ENCODE measurements at regions not wholly inside any gene's neighbourhood (a gene's known extent, or its start where the extent isn't known, plus 50 kb on each side); places are given as distances from the start of the nearest gene placed in this dataset.
"Not testable (repeated sequence)": the region's sequence is repeated elsewhere in the genome, so short reads cannot be mapped to it uniquely, and the experiment has no call there.

DNA sequence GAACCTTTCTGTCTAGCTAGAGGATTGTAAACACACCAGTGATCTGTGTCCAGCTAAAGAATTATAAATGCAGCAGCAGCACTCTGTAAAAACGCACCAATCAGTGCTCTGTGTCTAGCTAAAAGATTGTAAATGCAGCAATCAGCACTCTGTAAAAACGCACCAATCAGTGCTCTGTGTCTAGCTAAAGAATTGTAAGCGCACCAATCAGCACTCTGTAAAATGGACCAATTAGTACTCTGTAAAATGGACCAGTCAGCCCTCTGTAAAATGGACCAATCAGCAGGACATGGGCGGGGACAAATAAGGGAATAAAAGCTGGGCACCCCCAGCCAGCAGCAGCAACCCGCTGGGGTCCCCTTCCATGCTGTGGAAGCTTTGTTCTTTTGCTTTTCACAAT, 204.1 kb upstream of the UBL3 start:
- not testable (repeated sequence) for TF ChIP-seq EZH2 (IDR thresholded peaks at IDR 0.05; ENCODE audit: borderline replicate concordance, low read depth, low read length, severe bottlenecking)
- TF ChIP-seq, protein P1, sequence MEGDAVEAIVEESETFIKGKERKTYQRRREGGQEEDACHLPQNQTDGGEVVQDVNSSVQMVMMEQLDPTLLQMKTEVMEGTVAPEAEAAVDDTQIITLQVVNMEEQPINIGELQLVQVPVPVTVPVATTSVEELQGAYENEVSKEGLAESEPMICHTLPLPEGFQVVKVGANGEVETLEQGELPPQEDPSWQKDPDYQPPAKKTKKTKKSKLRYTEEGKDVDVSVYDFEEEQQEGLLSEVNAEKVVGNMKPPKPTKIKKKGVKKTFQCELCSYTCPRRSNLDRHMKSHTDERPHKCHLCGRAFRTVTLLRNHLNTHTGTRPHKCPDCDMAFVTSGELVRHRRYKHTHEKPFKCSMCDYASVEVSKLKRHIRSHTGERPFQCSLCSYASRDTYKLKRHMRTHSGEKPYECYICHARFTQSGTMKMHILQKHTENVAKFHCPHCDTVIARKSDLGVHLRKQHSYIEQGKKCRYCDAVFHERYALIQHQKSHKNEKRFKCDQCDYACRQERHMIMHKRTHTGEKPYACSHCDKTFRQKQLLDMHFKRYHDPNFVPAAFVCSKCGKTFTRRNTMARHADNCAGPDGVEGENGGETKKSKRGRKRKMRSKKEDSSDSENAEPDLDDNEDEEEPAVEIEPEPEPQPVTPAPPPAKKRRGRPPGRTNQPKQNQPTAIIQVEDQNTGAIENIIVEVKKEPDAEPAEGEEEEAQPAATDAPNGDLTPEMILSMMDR (IDR thresholded peaks at IDR 0.05; ENCODE audit: borderline replicate concordance, extremely low read depth, low read length, poor library complexity, severe bottlenecking) = not testable (repeated sequence)
